Ishikawa (cell line): ENCODE measurements at regions not wholly inside any gene's neighbourhood (a gene's known extent, or its start where the extent isn't known, plus 50 kb on each side); places are given as distances from the start of the nearest gene placed in this dataset.

Experiments used
- CEBPB ChIP-seq: IDR thresholded peaks from 2 replicates; pipeline ENCODE4 v1.6.1; 2012
- CREB1 ChIP-seq: IDR thresholded peaks from 2 replicates; pipeline ENCODE4 v1.6.1; 2012; ENCODE audit warnings: low read depth
- EGR1 ChIP-seq: IDR thresholded peaks from 2 replicates; pipeline ENCODE4 v1.6.1; 2012
- EP300 ChIP-seq: IDR thresholded peaks from 2 replicates; pipeline ENCODE4 v1.6.1; 2012; ENCODE audit warnings: borderline replicate concordance
- FOXM1 ChIP-seq: IDR thresholded peaks from 2 replicates; pipeline ENCODE4 v1.6.1; 2012; ENCODE audit warnings: low read depth, borderline replicate concordance
- NFIC ChIP-seq: IDR thresholded peaks from 2 replicates; pipeline ENCODE4 v1.6.1; 2012
- RAD21 ChIP-seq: IDR thresholded peaks from 2 replicates; pipeline ENCODE4 v1.6.1; 2012; ENCODE audit warnings: low read depth
- TAF1 ChIP-seq: IDR thresholded peaks from 2 replicates; pipeline ENCODE4 v1.6.1; 2012; ENCODE audit warnings: low read depth, mild to moderate bottlenecking
- TCF12 ChIP-seq: IDR thresholded peaks from 2 replicates; pipeline ENCODE4 v1.6.1; 2012; ENCODE audit warnings: low read depth
- TEAD4 ChIP-seq: IDR thresholded peaks from 2 replicates; pipeline ENCODE4 v1.6.1; 2012
- YY1 ChIP-seq: IDR thresholded peaks from 2 replicates; pipeline ENCODE4 v1.6.1; 2012; ENCODE audit warnings: low read depth
- ZBTB7A ChIP-seq: IDR thresholded peaks from 2 replicates; pipeline ENCODE4 v1.6.1; 2012; ENCODE audit warnings: low read depth
- TF ChIP-seq, protein P1 (sequence below): IDR thresholded peaks from 2 replicates; pipeline ENCODE4 v1.6.1; 2012; ENCODE audit warnings: low read depth, mild to moderate bottlenecking
- TF ChIP-seq, protein P2 (sequence below): IDR thresholded peaks from 2 replicates; pipeline ENCODE4 v1.6.1; 2012
- TF ChIP-seq, protein P3 (sequence below): IDR thresholded peaks from 2 replicates; pipeline ENCODE4 v1.6.1; 2012

DNA sequence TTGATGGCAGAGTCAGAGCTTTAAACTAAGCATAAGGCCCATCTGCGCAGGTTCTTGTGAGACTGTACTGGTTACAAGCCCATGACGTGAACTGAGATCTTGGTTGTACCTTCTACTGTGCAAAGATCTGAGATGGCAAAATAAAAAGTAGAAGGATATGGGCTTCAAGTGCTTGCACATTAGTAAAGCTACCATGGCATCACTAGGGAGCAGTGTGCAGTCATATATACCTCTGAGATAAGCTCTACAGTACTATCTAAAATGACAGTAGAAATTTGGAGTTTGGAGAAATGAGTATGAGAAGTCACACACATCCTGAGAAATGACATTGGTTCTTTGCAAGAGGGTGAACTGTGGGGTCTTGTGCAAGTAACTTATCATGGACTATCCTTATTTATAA, 408.2 kb upstream of the PRR16 start:
- TF ChIP-seq RAD21 (0 out of 2 replicates have a peak, but pooled peaks have one; percentile 14), YY1 (no peak)
- TF ChIP-seq, protein P1, sequence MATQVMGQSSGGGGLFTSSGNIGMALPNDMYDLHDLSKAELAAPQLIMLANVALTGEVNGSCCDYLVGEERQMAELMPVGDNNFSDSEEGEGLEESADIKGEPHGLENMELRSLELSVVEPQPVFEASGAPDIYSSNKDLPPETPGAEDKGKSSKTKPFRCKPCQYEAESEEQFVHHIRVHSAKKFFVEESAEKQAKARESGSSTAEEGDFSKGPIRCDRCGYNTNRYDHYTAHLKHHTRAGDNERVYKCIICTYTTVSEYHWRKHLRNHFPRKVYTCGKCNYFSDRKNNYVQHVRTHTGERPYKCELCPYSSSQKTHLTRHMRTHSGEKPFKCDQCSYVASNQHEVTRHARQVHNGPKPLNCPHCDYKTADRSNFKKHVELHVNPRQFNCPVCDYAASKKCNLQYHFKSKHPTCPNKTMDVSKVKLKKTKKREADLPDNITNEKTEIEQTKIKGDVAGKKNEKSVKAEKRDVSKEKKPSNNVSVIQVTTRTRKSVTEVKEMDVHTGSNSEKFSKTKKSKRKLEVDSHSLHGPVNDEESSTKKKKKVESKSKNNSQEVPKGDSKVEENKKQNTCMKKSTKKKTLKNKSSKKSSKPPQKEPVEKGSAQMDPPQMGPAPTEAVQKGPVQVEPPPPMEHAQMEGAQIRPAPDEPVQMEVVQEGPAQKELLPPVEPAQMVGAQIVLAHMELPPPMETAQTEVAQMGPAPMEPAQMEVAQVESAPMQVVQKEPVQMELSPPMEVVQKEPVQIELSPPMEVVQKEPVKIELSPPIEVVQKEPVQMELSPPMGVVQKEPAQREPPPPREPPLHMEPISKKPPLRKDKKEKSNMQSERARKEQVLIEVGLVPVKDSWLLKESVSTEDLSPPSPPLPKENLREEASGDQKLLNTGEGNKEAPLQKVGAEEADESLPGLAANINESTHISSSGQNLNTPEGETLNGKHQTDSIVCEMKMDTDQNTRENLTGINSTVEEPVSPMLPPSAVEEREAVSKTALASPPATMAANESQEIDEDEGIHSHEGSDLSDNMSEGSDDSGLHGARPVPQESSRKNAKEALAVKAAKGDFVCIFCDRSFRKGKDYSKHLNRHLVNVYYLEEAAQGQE: no peak

DNA sequence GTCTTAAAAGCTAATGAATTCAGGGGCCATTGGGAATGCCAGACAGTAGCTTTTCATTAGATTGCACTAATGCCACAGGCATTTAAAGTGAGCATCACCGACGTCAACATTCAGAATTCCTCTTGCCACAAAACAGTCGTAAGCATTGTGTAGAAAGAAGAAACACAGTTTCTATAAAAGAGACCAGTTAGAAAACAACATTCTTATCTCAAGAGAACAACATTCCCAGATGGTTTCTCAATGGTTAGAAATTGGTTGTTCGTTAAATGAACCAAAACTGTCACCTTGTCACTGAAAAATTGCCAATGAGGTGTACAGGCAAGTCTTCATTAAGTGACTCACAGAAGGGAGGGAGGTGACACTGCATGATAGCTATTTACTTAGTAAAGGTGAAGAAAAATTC, 401.6 kb upstream of the PRR16 start:
- TF ChIP-seq EP300: no peak
- TF ChIP-seq, protein P1: no peak
- TF ChIP-seq TAF1: no peak
- TF ChIP-seq TEAD4: no peak
- no peak for TF ChIP-seq FOXM1
- TF ChIP-seq NFIC: no peak
- no peak for TF ChIP-seq RAD21
- no peak for TF ChIP-seq TCF12
- TF ChIP-seq, protein P2, sequence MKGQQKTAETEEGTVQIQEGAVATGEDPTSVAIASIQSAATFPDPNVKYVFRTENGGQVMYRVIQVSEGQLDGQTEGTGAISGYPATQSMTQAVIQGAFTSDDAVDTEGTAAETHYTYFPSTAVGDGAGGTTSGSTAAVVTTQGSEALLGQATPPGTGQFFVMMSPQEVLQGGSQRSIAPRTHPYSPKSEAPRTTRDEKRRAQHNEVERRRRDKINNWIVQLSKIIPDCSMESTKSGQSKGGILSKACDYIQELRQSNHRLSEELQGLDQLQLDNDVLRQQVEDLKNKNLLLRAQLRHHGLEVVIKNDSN: no peak
- no peak for TF ChIP-seq CREB1
- TF ChIP-seq EGR1: no peak
- TF ChIP-seq YY1: no peak
- no peak for TF ChIP-seq ZBTB7A
- TF ChIP-seq CEBPB: no peak
- TF ChIP-seq, protein P3, sequence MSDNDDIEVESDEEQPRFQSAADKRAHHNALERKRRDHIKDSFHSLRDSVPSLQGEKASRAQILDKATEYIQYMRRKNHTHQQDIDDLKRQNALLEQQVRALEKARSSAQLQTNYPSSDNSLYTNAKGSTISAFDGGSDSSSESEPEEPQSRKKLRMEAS: no peak

DNA sequence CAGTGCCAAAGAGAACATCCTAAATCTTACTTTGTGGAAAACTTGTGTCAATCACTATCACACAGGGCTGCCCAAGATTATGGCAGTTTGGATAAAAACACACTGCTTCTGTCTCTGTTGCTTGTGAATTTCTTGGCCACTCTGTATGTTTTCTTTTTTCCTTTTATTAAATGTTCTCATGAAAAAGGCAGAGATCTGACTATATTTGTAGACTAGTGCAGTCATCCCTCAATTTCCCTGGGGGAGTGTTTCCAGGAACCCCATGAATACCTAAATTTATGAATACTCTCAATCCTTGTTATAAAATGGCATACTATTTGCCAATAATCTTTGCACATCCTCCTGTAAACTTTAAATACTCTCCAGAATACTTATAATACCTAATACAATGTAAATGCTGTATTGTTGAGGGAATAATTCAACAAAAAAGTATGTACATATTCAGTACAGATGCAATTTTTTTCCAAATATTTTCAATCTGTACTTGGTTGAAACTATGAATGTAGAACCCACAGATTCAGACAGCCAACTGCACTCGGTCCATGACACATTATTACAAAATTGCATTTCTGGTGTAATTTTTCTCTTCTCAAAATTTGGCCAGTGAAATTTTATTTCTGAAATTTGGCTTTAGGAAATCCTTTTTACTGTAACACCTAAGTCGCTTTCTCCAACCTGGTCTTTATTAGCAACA, 391.9 kb upstream of the PRR16 start:
- TF ChIP-seq NFIC: no peak
- no peak for TF ChIP-seq CREB1
- no peak for TF ChIP-seq TAF1

DNA sequence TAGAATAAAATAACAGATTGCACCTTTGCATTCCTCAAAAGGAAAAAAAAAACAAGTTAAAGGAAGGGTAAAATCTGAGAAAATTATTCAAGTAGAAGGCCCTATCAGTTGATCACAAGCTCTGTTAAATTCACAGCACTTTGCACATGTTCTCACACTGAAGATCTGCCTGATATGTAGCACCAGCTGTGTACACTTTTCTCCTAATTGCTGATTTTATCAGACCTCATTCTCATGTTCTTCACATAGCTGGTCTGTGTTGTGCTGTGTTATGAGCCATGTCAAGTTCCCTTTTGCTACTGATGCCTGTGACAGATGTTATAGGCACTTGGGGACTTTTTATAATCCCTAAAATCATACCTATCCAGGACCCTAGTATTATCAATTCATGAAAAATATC, 390.4 kb upstream of the PRR16 start:
- TF ChIP-seq, protein P1: no peak
- TF ChIP-seq ZBTB7A: no peak
- no peak for TF ChIP-seq CEBPB
- no peak for TF ChIP-seq RAD21
- TF ChIP-seq EGR1: no peak
- TF ChIP-seq TEAD4: no peak
- TF ChIP-seq FOXM1: no peak

DNA sequence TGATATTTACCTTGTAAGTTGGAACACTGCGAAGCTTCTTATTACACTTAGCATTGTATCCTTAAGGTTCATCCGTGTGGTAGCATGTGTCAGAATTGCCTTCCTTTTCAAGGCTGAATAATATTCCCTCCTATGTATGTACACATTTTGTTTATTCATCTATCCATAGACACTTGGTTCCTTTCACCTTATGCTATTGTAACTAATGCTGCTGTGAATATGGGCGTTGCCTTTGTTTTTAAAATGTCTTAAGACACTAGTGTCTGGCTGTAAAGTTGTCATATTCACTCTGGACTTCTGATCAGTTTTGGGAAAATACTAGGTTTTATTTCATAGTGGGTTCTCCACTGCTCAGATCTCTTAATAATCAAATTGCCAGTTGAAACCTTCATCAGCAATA, 383.3 kb upstream of the PRR16 start:
- TF ChIP-seq TEAD4 (no peak), ZBTB7A (no peak), EP300 (no peak), EGR1 (no peak), RAD21 (no peak), TCF12 (no peak), YY1 (no peak), NFIC (no peak), FOXM1 (no peak), TAF1 (no peak)
- TF ChIP-seq, protein P3: no peak
- TF ChIP-seq, protein P1: no peak
